Astrocyte (in vitro differentiated cells and primary cell): ENCODE measurements at regions not wholly inside any gene's neighbourhood (a gene's known extent, or its start where the extent isn't known, plus 50 kb on each side); places are given as distances from the start of the nearest gene placed in this dataset.

Experiments used
- DNase-seq: peaks from one replicate; pipeline ENCODE4 v3.0.0-alpha.2; 2010; ENCODE audit warnings: low read depth
- FAIRE-seq: peaks from 2 replicates; lab custom pipeline; 2011; peaks lifted over from hg19 to GRCh38; lab: Jason Lieb, UNC
- H2AFZ ChIP-seq: 2 replicates; pipeline ENCODE4 v1.6.0; 2012; ENCODE audit warnings: low read depth, low read length, inconsistent platforms
- H3K27ac ChIP-seq: 2 replicates; pipeline ENCODE4 v1.5.1; 2011; ENCODE audit warnings: low read depth, low read length, inconsistent platforms
- H3K27me3 ChIP-seq: 2 replicates; pipeline ENCODE4 v1.6.0; 2011; ENCODE audit warnings: low read length, inconsistent platforms; ENCODE audit not compliant: insufficient read depth
- H3K36me3 ChIP-seq: 2 replicates; pipeline ENCODE4 v1.5.1; 2011; ENCODE audit warnings: low read length, inconsistent platforms; ENCODE audit not compliant: insufficient read depth
- H3K4me1 ChIP-seq: 2 replicates; pipeline ENCODE4 v1.5.1; 2011; ENCODE audit warnings: low read length, inconsistent platforms; ENCODE audit not compliant: insufficient read depth
- H3K4me2 ChIP-seq: 2 replicates; pipeline ENCODE4 v1.6.0; 2012; ENCODE audit warnings: low read length, inconsistent platforms
- H3K4me3 ChIP-seq: 2 replicates; pipeline ENCODE4 v1.5.1; 2011; ENCODE audit warnings: low read depth, mild to moderate bottlenecking, low read length, inconsistent platforms; ENCODE audit not compliant: insufficient read depth
- H3K79me2 ChIP-seq: 2 replicates; pipeline ENCODE4 v1.6.0; 2012; ENCODE audit warnings: mild to moderate bottlenecking, low read length, inconsistent platforms; ENCODE audit not compliant: insufficient read depth
- H3K9ac ChIP-seq: 2 replicates; pipeline ENCODE4 v1.6.0; 2012; ENCODE audit warnings: mild to moderate bottlenecking, low read length, inconsistent platforms
- H3K9me3 ChIP-seq: 2 replicates; pipeline ENCODE4 v1.5.1; 2012; ENCODE audit warnings: low read depth, mild to moderate bottlenecking, low read length, inconsistent platforms; ENCODE audit not compliant: insufficient read depth
- H4K20me1 ChIP-seq: 2 replicates; pipeline ENCODE4 v1.6.0; 2012; ENCODE audit warnings: low read length, inconsistent platforms; ENCODE audit not compliant: insufficient read depth
- H3K27ac Mint-ChIP-seq: one replicate; pipeline ENCODE4 v1.8.0; 2021; ENCODE audit warnings: mild to moderate bottlenecking, mixed read lengths; ENCODE audit not compliant: unreplicated experiment
- H3K27me3 Mint-ChIP-seq: one replicate; pipeline ENCODE4 v1.8.0; 2021; ENCODE audit warnings: low read depth, mixed read lengths; ENCODE audit not compliant: unreplicated experiment
- H3K36me3 Mint-ChIP-seq: one replicate; pipeline ENCODE4 v1.8.0; 2021; ENCODE audit warnings: low read depth, mixed read lengths; ENCODE audit not compliant: unreplicated experiment
- H3K4me1 Mint-ChIP-seq: one replicate; pipeline ENCODE4 v1.8.0; 2021; ENCODE audit warnings: low read depth, mixed read lengths; ENCODE audit not compliant: unreplicated experiment
- H3K4me3 Mint-ChIP-seq: one replicate; pipeline ENCODE4 v1.8.0; 2021; ENCODE audit warnings: mild to moderate bottlenecking, moderate library complexity, mixed read lengths; ENCODE audit not compliant: unreplicated experiment
- H3K9me3 Mint-ChIP-seq: one replicate; pipeline ENCODE4 v1.8.0; 2021; ENCODE audit warnings: mild to moderate bottlenecking, mixed read lengths; ENCODE audit not compliant: unreplicated experiment
- CTCF ChIP-seq: IDR thresholded peaks from 2 replicates; pipeline ENCODE4 v1.5.1; 2011; ENCODE audit warnings: low read depth, mild to moderate bottlenecking, inconsistent platforms, low read length, moderate library complexity; ENCODE audit not compliant: insufficient read depth
- EZH2 ChIP-seq: IDR thresholded peaks from 2 replicates; pipeline ENCODE4 v1.6.1; 2012; ENCODE audit warnings: mild to moderate bottlenecking, low read length, inconsistent platforms; ENCODE audit not compliant: insufficient read depth

GRCh38 chr6:4363656-4364055, 228.3 kb upstream of the ECI2 start:
- Histone ChIP-seq H3K9me3 (no peaks in the 10 kb centered on the region), H3K4me3 (no peak overlapping the region), H3K36me3 (no peaks in the 10 kb centered on the region), H4K20me1 (no peaks in the 10 kb centered on the region), H3K79me2 (no peaks in the 10 kb centered on the region), H3K27me3 (no peaks in the 10 kb centered on the region), H2AFZ (no peak overlapping the region), H3K9ac (no peak overlapping the region), H3K4me1 (peaks cover 9% of the 10 kb centered on the region), H3K27ac (no peak overlapping the region), H3K4me2 (no peak overlapping the region)
- no peak for DNase-seq
- peaks cover 22% of the 10 kb centered on the region for H3K4me1 Mint-ChIP-seq
- TF ChIP-seq EZH2 (no peak), CTCF (no peak)
- no peaks in the 10 kb centered on the region for H3K9me3 Mint-ChIP-seq
- no peak overlapping the region for H3K4me3 Mint-ChIP-seq
- peaks cover 2% of the 10 kb centered on the region for H3K27me3 Mint-ChIP-seq
- no peaks in the 10 kb centered on the region for H3K36me3 Mint-ChIP-seq
- no peak for FAIRE-seq
- H3K27ac Mint-ChIP-seq: no peak overlapping the region

- no peaks in the 10 kb centered on the region for H3K9me3 ChIP-seq
- H3K4me1 ChIP-seq: peaks cover 13% of the 10 kb centered on the region
- H3K4me3 ChIP-seq: no peak overlapping the region
- Mint-ChIP-seq H3K9me3 (no peaks in the 10 kb centered on the region), H3K4me1 (peaks cover 13% of the 10 kb centered on the region), H3K4me3 (no peak overlapping the region), H3K27me3 (peaks cover 2% of the 10 kb centered on the region), H3K36me3 (no peaks in the 10 kb centered on the region), H3K27ac (no peak overlapping the region)
- DNase-seq (no peak), FAIRE-seq (no peak)
- H3K27ac ChIP-seq: no peak overlapping the region
- H3K36me3 ChIP-seq: no peaks in the 10 kb centered on the region
- TF ChIP-seq EZH2: no peak
- TF ChIP-seq CTCF: no peak
- H3K4me2 ChIP-seq: no peak overlapping the region
- H3K27me3 ChIP-seq: no peaks in the 10 kb centered on the region
- H3K79me2 ChIP-seq: no peaks in the 10 kb centered on the region
- no peak overlapping the region for H3K9ac ChIP-seq
- H2AFZ ChIP-seq: no peak overlapping the region
- no peaks in the 10 kb centered on the region for H4K20me1 ChIP-seq
These were observed 227.0 kb upstream of the ECI2 start for GRCh38 chr6:4362326-4362725.

- TF ChIP-seq CTCF: no peak
- no peak for TF ChIP-seq EZH2
- Histone ChIP-seq H3K27ac (no peak overlapping the region), H3K36me3 (no peaks in the 10 kb centered on the region), H3K27me3 (no peaks in the 10 kb centered on the region), H3K4me2 (no peak overlapping the region), H3K9ac (no peak overlapping the region), H3K4me3 (no peak overlapping the region), H4K20me1 (no peaks in the 10 kb centered on the region), H3K79me2 (no peaks in the 10 kb centered on the region), H2AFZ (no peak overlapping the region), H3K4me1 (peaks cover 13% of the 10 kb centered on the region), H3K9me3 (no peaks in the 10 kb centered on the region)
- Mint-ChIP-seq H3K4me3 (no peak overlapping the region), H3K27ac (no peak overlapping the region), H3K27me3 (peaks cover 2% of the 10 kb centered on the region), H3K9me3 (no peaks in the 10 kb centered on the region), H3K36me3 (no peaks in the 10 kb centered on the region), H3K4me1 (peaks cover 14% of the 10 kb centered on the region)
- FAIRE-seq (no peak), DNase-seq (no peak)
These were observed 225.5 kb upstream of the ECI2 start for GRCh38 chr6:4360920-4361319.
